Loucy (cell line): ENCODE measurements at regions not wholly inside any gene's neighbourhood (a gene's known extent, or its start where the extent isn't known, plus 50 kb on each side); places are given as distances from the start of the nearest gene placed in this dataset.
A peak's percentile ranks its signal among the peaks of the same experiment; 100 is the strongest.

Source experiments
- H2AFZ ChIP-seq: fragments of 200-600 bp; sonication (generic); 2 replicates; pipeline ENCODE4 v1.6.0; 2016; ENCODE audit warnings: antibody characterized with exemption, mild to moderate bottlenecking, low read length, moderate library complexity
- H3F3A ChIP-seq: fragments of 200-600 bp; 2 replicates; pipeline ENCODE4 v1.6.0; 2016; ENCODE audit warnings: antibody characterized with exemption, low read depth, mild to moderate bottlenecking
- H3K27me3 ChIP-seq: fragments of 200-600 bp; sonication (generic); 2 replicates; pipeline ENCODE4 v1.6.1; 2014; ENCODE audit warnings: low read length, mild to moderate bottlenecking; ENCODE audit not compliant: insufficient read depth, poor library complexity, severe bottlenecking
- H3K36me3 ChIP-seq: fragments of 200-600 bp; sonication (generic); 2 replicates; pipeline ENCODE4 v1.6.1; 2016; ENCODE audit warnings: low read length; ENCODE audit not compliant: insufficient read depth
- H3K4me1 ChIP-seq: fragments of 200-600 bp; sonication (generic); 2 replicates; pipeline ENCODE4 v1.5.1; 2014; ENCODE audit warnings: low read length, mild to moderate bottlenecking; ENCODE audit not compliant: insufficient read depth, poor library complexity, severe bottlenecking
- H3K4me2 ChIP-seq: fragments of 200-600 bp; sonication (generic); 2 replicates; pipeline ENCODE4 v1.6.0; 2014; ENCODE audit warnings: antibody characterized with exemption, low read length, low read depth, mild to moderate bottlenecking; ENCODE audit not compliant: poor library complexity, severe bottlenecking
- H3K4me3 ChIP-seq: fragments of 200-600 bp; sonication (generic); 2 replicates; pipeline ENCODE4 v1.5.1; 2014; ENCODE audit warnings: low read length, mild to moderate bottlenecking, mixed read lengths; ENCODE audit not compliant: poor library complexity, severe bottlenecking
- H3K79me2 ChIP-seq: fragments of 200-600 bp; sonication (generic); 2 replicates; pipeline ENCODE4 v1.6.1; 2014; ENCODE audit warnings: low read length; ENCODE audit not compliant: insufficient read depth
- H3K9ac ChIP-seq: fragments of 200-600 bp; sonication (generic); 2 replicates; pipeline ENCODE4 v1.6.0; 2014; ENCODE audit warnings: mild to moderate bottlenecking, low read depth, low read length, moderate library complexity; ENCODE audit not compliant: poor library complexity, severe bottlenecking
- H3K9me2 ChIP-seq: fragments of 200-600 bp; sonication (generic); replicated peaks from 2 replicates; pipeline ENCODE4 v1.6.1; 2016; ENCODE audit warnings: low read depth, low read length, mixed read lengths
- H3K9me3 ChIP-seq: fragments of 200-600 bp; sonication (generic); 2 replicates; pipeline ENCODE4 v1.6.1; 2014; ENCODE audit warnings: mild to moderate bottlenecking, antibody characterized with exemption, low read length, low read depth; ENCODE audit not compliant: insufficient read depth
- H4K20me1 ChIP-seq: fragments of 200-600 bp; sonication (generic); 2 replicates; pipeline ENCODE4 v1.6.0; 2014; ENCODE audit warnings: antibody characterized with exemption, low read length, mild to moderate bottlenecking; ENCODE audit not compliant: insufficient read depth, poor library complexity, severe bottlenecking
- EZH2phosphoT487 ChIP-seq: fragments of 200-600 bp; IDR thresholded peaks from 2 replicates; pipeline ENCODE4 v1.6.1; 2018; ENCODE audit warnings: antibody characterized with exemption, mild to moderate bottlenecking, moderate library complexity, borderline replicate concordance
- TF ChIP-seq, protein P1 (sequence below): fragments of 200-600 bp; sonication (generic); conservative IDR thresholded peaks from 2 replicates; pipeline ENCODE4 v1.5.1; 2014; ENCODE audit warnings: mild to moderate bottlenecking, antibody characterized with exemption, low read length

DNA sequence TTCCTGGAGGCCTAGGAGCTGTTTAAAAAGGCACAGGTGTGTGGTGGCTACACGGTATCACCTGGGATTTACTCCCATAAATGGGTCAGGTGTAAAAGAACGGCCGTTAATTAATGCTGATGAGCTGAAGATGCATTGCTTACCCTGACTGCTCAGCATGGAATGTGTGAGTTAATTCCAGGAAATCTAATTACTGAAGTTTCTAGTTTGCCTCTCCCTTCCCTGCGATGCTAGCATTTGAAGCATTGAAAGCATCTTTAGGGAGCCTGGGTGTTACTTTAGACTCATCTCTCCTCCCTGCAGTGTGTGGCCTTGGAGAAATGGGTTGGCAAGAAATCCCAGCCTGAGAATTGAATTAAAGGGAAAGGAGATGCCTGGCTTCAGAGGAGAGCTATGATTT, 415.9 kb downstream of the FUT8 start:
- TF ChIP-seq, protein P1, sequence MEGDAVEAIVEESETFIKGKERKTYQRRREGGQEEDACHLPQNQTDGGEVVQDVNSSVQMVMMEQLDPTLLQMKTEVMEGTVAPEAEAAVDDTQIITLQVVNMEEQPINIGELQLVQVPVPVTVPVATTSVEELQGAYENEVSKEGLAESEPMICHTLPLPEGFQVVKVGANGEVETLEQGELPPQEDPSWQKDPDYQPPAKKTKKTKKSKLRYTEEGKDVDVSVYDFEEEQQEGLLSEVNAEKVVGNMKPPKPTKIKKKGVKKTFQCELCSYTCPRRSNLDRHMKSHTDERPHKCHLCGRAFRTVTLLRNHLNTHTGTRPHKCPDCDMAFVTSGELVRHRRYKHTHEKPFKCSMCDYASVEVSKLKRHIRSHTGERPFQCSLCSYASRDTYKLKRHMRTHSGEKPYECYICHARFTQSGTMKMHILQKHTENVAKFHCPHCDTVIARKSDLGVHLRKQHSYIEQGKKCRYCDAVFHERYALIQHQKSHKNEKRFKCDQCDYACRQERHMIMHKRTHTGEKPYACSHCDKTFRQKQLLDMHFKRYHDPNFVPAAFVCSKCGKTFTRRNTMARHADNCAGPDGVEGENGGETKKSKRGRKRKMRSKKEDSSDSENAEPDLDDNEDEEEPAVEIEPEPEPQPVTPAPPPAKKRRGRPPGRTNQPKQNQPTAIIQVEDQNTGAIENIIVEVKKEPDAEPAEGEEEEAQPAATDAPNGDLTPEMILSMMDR = no peak
- no peak for TF ChIP-seq EZH2phosphoT487
- H3K27me3 ChIP-seq = no peaks in the 10 kb centered on the region
- no peaks in the 10 kb centered on the region for H3K9me3 ChIP-seq
- no peaks in the 10 kb centered on the region for H3K9me2 ChIP-seq
- H3F3A ChIP-seq = no peaks in the 10 kb centered on the region
- no peak overlapping the region for H3K9ac ChIP-seq
- no peak overlapping the region for H3K4me3 ChIP-seq
- H3K4me1 ChIP-seq = peaks cover 11% of the 10 kb centered on the region
- no peak overlapping the region for H3K4me2 ChIP-seq
- no peak overlapping the region for H2AFZ ChIP-seq
- H3K36me3 ChIP-seq = no peaks in the 10 kb centered on the region
- no peaks in the 10 kb centered on the region for H3K79me2 ChIP-seq
- no peaks in the 10 kb centered on the region for H4K20me1 ChIP-seq

GRCh38 chr14:65832431-65833266, 420.1 kb downstream of the FUT8 start:
- no peak overlapping the region for H3K4me3 ChIP-seq
- no peak overlapping the region for H3K9ac ChIP-seq
- H3K9me2 ChIP-seq = no peaks in the 10 kb centered on the region
- peak overlapping the region; percentile 80 for H2AFZ ChIP-seq
- H3K4me2 ChIP-seq = no peak overlapping the region
- no peak for TF ChIP-seq EZH2phosphoT487
- TF ChIP-seq, protein P1 = peak; percentile 60
- no peaks in the 10 kb centered on the region for H4K20me1 ChIP-seq
- H3K9me3 ChIP-seq = no peaks in the 10 kb centered on the region
- peaks cover 9% of the 10 kb centered on the region for H3K4me1 ChIP-seq
- H3K27me3 ChIP-seq = no peaks in the 10 kb centered on the region
- no peaks in the 10 kb centered on the region for H3K36me3 ChIP-seq
- no peaks in the 10 kb centered on the region for H3F3A ChIP-seq
- no peaks in the 10 kb centered on the region for H3K79me2 ChIP-seq

GRCh38 chr14:65833267-65833880, 420.8 kb downstream of the FUT8 start:
- H4K20me1 ChIP-seq = no peaks in the 10 kb centered on the region
- no peak for TF ChIP-seq EZH2phosphoT487
- TF ChIP-seq, protein P1 = no peak
- H3F3A ChIP-seq = no peaks in the 10 kb centered on the region
- no peaks in the 10 kb centered on the region for H3K27me3 ChIP-seq
- H3K9me2 ChIP-seq = no peaks in the 10 kb centered on the region
- H2AFZ ChIP-seq = peak overlapping the region; percentile 80
- H3K36me3 ChIP-seq = no peaks in the 10 kb centered on the region
- no peak overlapping the region for H3K4me2 ChIP-seq
- H3K79me2 ChIP-seq = no peaks in the 10 kb centered on the region
- no peaks in the 10 kb centered on the region for H3K9me3 ChIP-seq
- H3K9ac ChIP-seq = no peak overlapping the region
- H3K4me3 ChIP-seq = no peak overlapping the region
- peaks cover 16% of the 10 kb centered on the region for H3K4me1 ChIP-seq
